Esophagus squamous epithelium (tissue), 4 donors: ENCODE measurements at regions not wholly inside any gene's neighbourhood (a gene's known extent, or its start where the extent isn't known, plus 50 kb on each side); places are given as distances from the start of the nearest gene placed in this dataset.

Source experiments
- CTCF ChIP-seq, 6 experiments: fragments of 450-650 bp in 4 of 6; fragments of 200-600 bp in 2 of 6; sonication (generic) in 2 of 6; IDR thresholded peaks; one replicate each; pipeline ENCODE4 v1.5.1; 2016 to 2019; ENCODE audit warnings: antibody characterized with exemption in 6 of 6, mild to moderate bottlenecking in 4 of 6, moderate library complexity in 4 of 6
- POLR2A ChIP-seq, 4 donors: fragments of 450-650 bp; IDR thresholded peaks; one replicate each; pipeline ENCODE4 v1.6.1; 2017; ENCODE audit warnings: antibody characterized with exemption in 4 of 4, mild to moderate bottlenecking in 4 of 4, moderate library complexity in 3 of 4

- TF ChIP-seq CTCF (IDR thresholded peaks at IDR 0.05) (no peak), POLR2A (IDR thresholded peaks at IDR 0.05) (no peak)
Measured at GRCh38 chr10:81784111-81784597, 90.8 kb upstream of the NRG3 start.
